Ovary (tissue), 3 donors: ENCODE measurements at regions not wholly inside any gene's neighbourhood (a gene's known extent, or its start where the extent isn't known, plus 50 kb on each side); places are given as distances from the start of the nearest gene placed in this dataset.

ENCODE experiments used
- CTCF ChIP-seq, 3 donors: fragments of 450-650 bp in 2 of 3; fragments of 200-600 bp in 1 of 3; IDR thresholded peaks; one replicate each; pipeline versions ENCODE4 v1.5.1 to v1.8.0; 2016 to 2022; ENCODE audit warnings: antibody characterized with exemption in 3 of 3, mild to moderate bottlenecking in 1 of 3
- EP300 ChIP-seq: sonication (generic); formaldehyde crosslinking; IDR thresholded peaks from one replicate; pipeline ENCODE4 v1.6.1; 2017; ENCODE audit warnings: antibody characterized with exemption
- POLR2A ChIP-seq: fragments of 450-650 bp; IDR thresholded peaks from one replicate; pipeline ENCODE4 v1.6.1; 2017; ENCODE audit warnings: antibody characterized with exemption, mild to moderate bottlenecking, moderate library complexity
- donor health status: DM: no; HTN: no; CAD: no.

GRCh38 chr1:4976859-4977440 lies 322.5 kb downstream of the AJAP1 start:
- TF ChIP-seq EP300 (no peak), CTCF (IDR thresholded peaks at IDR 0.05) (no peak), POLR2A (no peak)
